ENCODE measurements at regions not wholly inside any gene's neighbourhood (a gene's known extent, or its start where the extent isn't known, plus 50 kb on each side); places are given as distances from the start of the nearest gene placed in this dataset.
"Not testable (repeated sequence)": the region's sequence is repeated elsewhere in the genome, so short reads cannot be mapped to it uniquely, and the experiment has no call there.

DNA sequence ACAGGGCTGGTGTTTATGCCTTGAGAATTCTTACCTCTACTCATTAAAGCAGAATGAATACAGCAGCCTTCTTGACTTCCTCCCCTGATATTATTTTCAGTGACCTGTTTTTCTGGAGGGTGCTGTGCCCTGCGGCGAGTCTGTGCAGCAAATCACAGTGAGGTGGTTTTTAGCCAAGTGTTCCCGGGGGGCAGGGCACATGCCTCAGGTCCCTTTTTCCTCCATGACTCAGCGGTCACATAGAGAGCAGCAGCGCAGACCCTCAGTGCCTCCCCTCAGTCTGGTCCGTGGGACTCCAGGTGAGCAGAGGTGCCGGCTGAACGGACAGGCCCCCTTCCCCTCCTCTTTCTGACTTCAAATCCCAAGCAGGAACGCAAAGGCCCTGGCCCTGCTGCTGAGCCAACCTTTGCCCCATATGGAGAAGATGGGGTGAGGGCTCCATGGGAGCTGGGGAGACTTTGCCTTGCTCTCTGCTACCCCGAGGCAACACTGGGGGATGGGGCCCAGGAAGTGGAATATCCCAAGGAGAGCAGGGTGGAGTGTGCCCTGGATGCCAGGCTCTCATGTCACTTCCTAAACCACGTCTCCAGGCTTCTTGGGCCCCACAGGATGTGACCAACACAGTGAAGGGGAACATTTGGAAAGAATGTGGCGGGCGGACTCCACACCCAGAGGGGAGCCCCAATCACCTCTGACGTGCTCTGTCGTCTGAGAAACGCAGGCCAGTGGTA is 90.0 kb downstream of the DHRS2 start:
- DNase-seq: no peak
- no peak for ATAC-seq
- Mint-ChIP-seq H3K27me3 (ENCODE audit: low read depth) (peaks cover 2% of the 10 kb centered on the region), H3K4me1 (ENCODE audit: low read depth) (no peaks in the 10 kb centered on the region), H3K36me3 (ENCODE audit: insufficient read depth) (no peaks in the 10 kb centered on the region), H3K9me3 (no peaks in the 10 kb centered on the region), H3K4me3 (no peak overlapping the region)

DNA sequence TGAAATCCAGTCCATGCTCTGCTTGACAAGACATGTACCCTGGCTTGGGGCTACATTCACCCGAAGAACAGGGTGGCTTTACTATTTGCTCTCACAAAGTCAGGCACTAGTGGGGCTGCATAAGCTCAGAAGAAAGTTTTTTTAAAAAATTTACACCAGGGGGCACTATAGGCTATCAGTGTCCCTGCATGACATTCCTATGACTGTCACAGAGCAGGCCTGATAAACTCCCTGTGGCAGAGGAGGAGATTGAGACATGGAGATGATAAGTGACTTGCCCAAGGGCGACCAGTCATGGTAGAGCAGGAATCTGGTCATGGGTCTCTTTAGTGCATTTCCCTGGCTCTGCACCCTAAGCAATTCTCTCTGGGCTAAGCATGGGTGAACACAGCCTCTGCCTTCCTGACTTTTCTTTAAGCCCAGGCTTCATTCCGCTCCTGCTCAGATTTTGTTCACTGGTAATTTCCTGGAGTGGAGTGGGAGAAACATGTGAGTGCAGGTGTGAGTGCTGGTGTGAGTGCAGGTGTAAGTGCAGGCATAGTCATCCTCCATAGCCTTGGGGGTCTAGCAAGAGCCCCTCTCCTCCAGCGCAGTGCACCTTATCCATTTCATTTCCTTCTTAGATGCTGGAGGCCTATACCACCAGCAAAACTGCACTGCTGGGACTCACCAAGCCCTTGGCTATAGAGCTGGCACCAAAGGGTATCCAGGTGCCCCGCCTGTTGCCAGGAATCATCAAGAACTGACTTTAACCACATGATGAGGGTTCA is 91.6 kb downstream of the DHRS2 start:
- ATAC-seq (peak; percentile 30 to 35), DNase-seq (no peak)
- Mint-ChIP-seq H3K4me1 (ENCODE audit: low read depth) (no peaks in the 10 kb centered on the region), H3K36me3 (ENCODE audit: insufficient read depth) (no peaks in the 10 kb centered on the region), H3K27me3 (ENCODE audit: low read depth) (peaks cover 3% of the 10 kb centered on the region), H3K9me3 (no peaks in the 10 kb centered on the region), H3K4me3 (no peak overlapping the region)

DNA sequence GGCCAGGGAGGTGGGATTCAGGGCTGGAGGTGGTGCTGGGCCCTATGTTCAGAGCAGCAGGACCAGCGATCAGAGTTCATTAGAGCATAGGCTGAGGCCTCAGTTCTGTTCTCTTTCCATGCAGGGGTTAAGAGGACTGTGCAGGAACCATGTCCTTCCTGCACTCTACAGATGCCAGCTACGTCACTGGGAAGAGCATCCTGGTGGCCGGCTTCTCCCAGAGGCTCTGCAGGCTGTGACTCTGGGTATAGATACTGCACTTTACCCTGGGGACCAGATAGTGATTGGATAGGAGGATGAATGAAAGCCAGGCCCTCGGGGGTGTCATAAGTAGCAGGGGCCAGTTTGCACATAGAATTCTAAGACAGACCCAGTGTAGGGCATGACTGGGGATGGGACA is 92.6 kb downstream of the DHRS2 start:
- H3K9me3 Mint-ChIP-seq: no peaks in the 10 kb centered on the region
- H3K27me3 Mint-ChIP-seq (ENCODE audit: low read depth): peaks cover 10% of the 10 kb centered on the region
- no peaks in the 10 kb centered on the region for H3K4me1 Mint-ChIP-seq (ENCODE audit: low read depth)
- H3K4me3 Mint-ChIP-seq: no peak overlapping the region
- no peaks in the 10 kb centered on the region for H3K36me3 Mint-ChIP-seq (ENCODE audit: insufficient read depth)
- DNase-seq (no peak), ATAC-seq (no peak)

GRCh38 chr14:23729720-23730387 is 93.7 kb downstream of the DHRS2 start:
- Mint-ChIP-seq H3K36me3 (ENCODE audit: insufficient read depth) (no peaks in the 10 kb centered on the region), H3K27me3 (ENCODE audit: low read depth) (peaks cover 9% of the 10 kb centered on the region), H3K4me1 (ENCODE audit: low read depth) (no peaks in the 10 kb centered on the region), H3K4me3 (no peak overlapping the region), H3K9me3 (peaks cover 5% of the 10 kb centered on the region)
- no peak for ATAC-seq
- no peak for DNase-seq

DNA sequence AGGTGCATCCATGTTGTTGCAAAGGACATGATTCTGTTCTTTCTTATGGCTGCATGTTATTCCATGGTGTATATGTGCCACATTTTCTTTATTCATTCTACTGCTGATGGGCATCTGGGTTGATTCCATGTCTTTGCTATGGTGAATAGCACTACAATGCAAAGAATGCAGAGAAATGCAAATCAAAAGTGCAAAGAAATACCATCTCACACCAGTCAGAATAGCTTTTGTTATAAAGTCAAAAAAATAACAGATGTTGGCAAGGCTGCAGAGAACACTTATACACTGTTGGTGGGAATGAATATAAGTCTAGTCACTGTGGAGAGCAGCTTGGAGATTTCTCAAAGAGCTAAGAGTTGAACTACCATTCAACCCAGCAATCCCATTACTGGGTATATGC is 99.2 kb downstream of the DHRS2 start:
- ATAC-seq (no peak), DNase-seq (no peak)
- Mint-ChIP-seq H3K27me3 (ENCODE audit: low read depth) (peaks cover 12% of the 10 kb centered on the region), H3K4me1 (ENCODE audit: low read depth) (no peaks in the 10 kb centered on the region), H3K4me3 (no peak overlapping the region), H3K36me3 (ENCODE audit: insufficient read depth) (no peaks in the 10 kb centered on the region), H3K9me3 (peaks cover 15% of the 10 kb centered on the region)

DNA sequence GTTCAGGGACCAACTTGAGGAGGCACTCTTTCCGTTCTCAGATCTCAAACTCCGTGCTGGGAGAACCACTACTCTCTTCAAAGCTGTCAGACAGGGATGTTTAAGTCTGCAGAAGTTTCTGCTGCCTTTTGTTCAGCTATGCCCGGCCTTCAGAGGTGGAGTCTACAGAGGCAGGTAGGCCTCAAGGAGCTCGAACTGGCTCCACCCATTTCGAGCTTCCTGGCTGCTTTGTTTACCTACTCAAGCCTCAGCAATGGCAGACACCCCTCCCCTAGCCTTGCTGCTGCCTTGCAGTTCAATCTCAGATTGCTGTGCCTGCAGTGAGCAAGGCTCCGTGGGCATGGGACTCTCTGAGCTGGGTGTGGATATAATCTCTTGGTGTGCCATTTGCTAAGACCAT is 108.2 kb downstream of the DHRS2 start:
- not testable (repeated sequence) for H3K36me3 Mint-ChIP-seq (ENCODE audit: insufficient read depth); ATAC-seq; DNase-seq; H3K4me1 Mint-ChIP-seq (ENCODE audit: low read depth); H3K4me3 Mint-ChIP-seq
- Mint-ChIP-seq H3K27me3 (ENCODE audit: low read depth) (peaks cover 36% of the 10 kb centered on the region), H3K9me3 (peaks cover 12% of the 10 kb centered on the region)

- Mint-ChIP-seq H3K36me3 (ENCODE audit: insufficient read depth) (no peaks in the 10 kb centered on the region), H3K9me3 (no peaks in the 10 kb centered on the region), H3K4me1 (ENCODE audit: low read depth) (no peaks in the 10 kb centered on the region), H3K4me3 (no peak overlapping the region), H3K27me3 (ENCODE audit: low read depth) (peaks cover 19% of the 10 kb centered on the region)
- ATAC-seq (no peak), DNase-seq (no peak)
Observed at GRCh38 chr14:23750357-23750756, 114.2 kb downstream of the DHRS2 start.

DNA sequence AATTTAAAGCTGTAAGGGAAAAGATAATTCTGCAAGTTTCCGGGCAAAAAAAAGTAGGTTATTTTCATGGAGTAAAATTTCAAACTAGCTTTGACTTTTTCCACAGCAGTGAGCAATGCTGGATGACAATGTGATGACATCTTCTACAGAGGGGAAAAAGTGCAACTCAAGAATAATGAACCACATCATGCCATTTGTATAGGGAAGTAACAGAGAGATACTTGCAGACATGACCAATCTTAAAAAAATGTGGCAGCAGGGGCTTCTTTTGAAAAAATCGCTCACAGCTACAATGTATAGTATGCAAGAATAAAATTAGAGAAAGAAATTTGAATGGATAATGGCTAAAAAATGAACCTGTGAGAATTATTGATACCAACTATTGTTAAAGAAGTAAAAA is 115.5 kb downstream of the DHRS2 start:
- Mint-ChIP-seq H3K4me3 (no peak overlapping the region), H3K27me3 (ENCODE audit: low read depth) (peaks cover 17% of the 10 kb centered on the region), H3K4me1 (ENCODE audit: low read depth) (no peaks in the 10 kb centered on the region), H3K36me3 (ENCODE audit: insufficient read depth) (no peaks in the 10 kb centered on the region), H3K9me3 (no peaks in the 10 kb centered on the region)
- DNase-seq: no peak
- no peak for ATAC-seq

- Mint-ChIP-seq H3K27me3 (ENCODE audit: low read depth) (peaks cover 28% of the 10 kb centered on the region), H3K36me3 (ENCODE audit: insufficient read depth) (no peaks in the 10 kb centered on the region), H3K9me3 (peaks cover 2% of the 10 kb centered on the region), H3K4me1 (ENCODE audit: low read depth) (no peaks in the 10 kb centered on the region), H3K4me3 (no peak overlapping the region)
- DNase-seq: no peak
- no peak for ATAC-seq
Observed at GRCh38 chr14:23763394-23763793, 127.2 kb downstream of the DHRS2 start.

GRCh38 chr14:23766737-23767401 is 130.7 kb downstream of the DHRS2 start:
- no peak overlapping the region for H3K4me3 Mint-ChIP-seq

DNA sequence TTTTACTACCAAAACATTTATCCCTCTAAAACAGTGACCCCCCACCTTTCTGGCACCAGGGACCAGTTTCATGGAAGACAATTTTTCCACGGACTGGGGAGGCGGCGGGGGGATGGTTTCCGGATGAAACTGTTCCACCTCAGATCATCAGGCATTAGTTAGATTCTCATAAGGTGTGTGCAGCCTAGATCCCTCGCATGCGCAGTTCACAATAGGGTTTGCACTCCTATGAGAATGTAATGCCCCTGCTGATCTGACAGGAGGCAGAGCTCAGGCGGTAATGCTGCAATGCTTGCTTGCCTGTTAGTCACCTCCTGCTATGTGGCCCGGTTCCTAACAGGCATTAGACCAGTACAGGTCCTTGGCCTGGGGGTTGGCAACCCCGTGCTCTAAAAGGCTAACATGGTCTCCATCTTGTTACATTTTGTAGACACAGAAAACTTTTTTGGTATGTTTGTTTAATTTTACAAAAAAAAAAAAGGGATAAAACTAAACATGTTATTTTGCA is 133.1 kb downstream of the DHRS2 start:
- H3K4me3 Mint-ChIP-seq; H3K9me3 Mint-ChIP-seq; H3K36me3 Mint-ChIP-seq (ENCODE audit: insufficient read depth); ATAC-seq; DNase-seq; H3K4me1 Mint-ChIP-seq (ENCODE audit: low read depth): not testable (repeated sequence)
- peaks cover 35% of the 10 kb centered on the region for H3K27me3 Mint-ChIP-seq (ENCODE audit: low read depth)

More at GRCh38 chr14:23766737-23767401, 130.7 kb downstream of the DHRS2 start:
- no peaks in the 10 kb centered on the region for H3K4me1 Mint-ChIP-seq (ENCODE audit: low read depth)
- no peaks in the 10 kb centered on the region for H3K9me3 Mint-ChIP-seq
- peaks cover 30% of the 10 kb centered on the region for H3K27me3 Mint-ChIP-seq (ENCODE audit: low read depth)
- ATAC-seq (no peak), DNase-seq (no peak)
- H3K36me3 Mint-ChIP-seq (ENCODE audit: insufficient read depth): no peaks in the 10 kb centered on the region

DNA sequence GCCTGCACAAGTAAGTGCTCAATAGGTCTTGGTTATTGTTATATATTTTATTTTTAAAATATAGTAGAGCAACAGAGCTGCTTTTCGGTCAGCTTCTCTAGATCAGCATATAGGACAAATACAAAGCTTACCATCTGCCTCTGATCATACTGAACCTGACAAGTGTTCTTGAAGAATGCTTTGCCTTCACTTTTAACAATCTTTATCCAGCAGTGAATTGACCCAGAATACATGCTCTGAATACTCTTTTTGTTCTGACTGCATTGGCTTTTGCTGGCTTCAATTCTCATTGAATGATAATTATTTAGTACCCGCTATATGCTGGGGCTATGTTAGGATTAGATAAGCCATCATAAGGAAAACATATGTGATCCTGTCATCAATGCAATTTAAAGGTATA is 137.8 kb downstream of the DHRS2 start:
- no peak for ATAC-seq
- Mint-ChIP-seq H3K4me1 (ENCODE audit: low read depth) (no peaks in the 10 kb centered on the region), H3K9me3 (no peaks in the 10 kb centered on the region), H3K4me3 (no peak overlapping the region), H3K27me3 (ENCODE audit: low read depth) (peaks cover 40% of the 10 kb centered on the region), H3K36me3 (ENCODE audit: insufficient read depth) (no peaks in the 10 kb centered on the region)
- DNase-seq: no peak

GRCh38 chr14:23776296-23776695 is 140.1 kb downstream of the DHRS2 start:
- Mint-ChIP-seq H3K4me1 (ENCODE audit: low read depth) (no peaks in the 10 kb centered on the region), H3K4me3 (no peak overlapping the region), H3K9me3 (no peaks in the 10 kb centered on the region), H3K36me3 (ENCODE audit: insufficient read depth) (no peaks in the 10 kb centered on the region), H3K27me3 (ENCODE audit: low read depth) (peaks cover 40% of the 10 kb centered on the region)
- DNase-seq (no peak), ATAC-seq (no peak)

DNA sequence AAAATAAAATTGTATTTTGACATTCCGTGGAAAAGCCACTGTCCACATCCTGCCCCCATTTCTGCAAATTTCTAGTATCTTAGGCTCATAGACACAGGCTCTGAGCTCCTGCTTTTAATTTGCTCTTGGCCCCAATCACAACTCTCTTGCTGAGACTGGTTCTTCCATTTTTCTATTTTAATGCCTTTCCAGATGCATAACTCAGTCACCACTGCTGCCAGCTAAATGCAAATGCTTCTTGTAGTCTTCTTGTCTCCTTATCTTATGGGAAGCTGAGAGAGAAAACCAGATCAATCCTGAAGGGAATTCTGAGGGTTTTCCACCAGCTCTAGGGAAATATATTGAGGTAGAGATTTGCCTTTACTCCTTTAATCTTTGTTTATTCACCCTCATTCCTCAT is 149.0 kb downstream of the DHRS2 start:
- Mint-ChIP-seq H3K4me1 (ENCODE audit: low read depth) (no peaks in the 10 kb centered on the region), H3K9me3 (no peaks in the 10 kb centered on the region), H3K4me3 (no peak overlapping the region), H3K36me3 (ENCODE audit: insufficient read depth) (no peaks in the 10 kb centered on the region), H3K27me3 (ENCODE audit: low read depth) (peaks cover 26% of the 10 kb centered on the region)
- DNase-seq (no peak), ATAC-seq (no peak)
